ENCODE measurements at regions not wholly inside any gene's neighbourhood (a gene's known extent, or its start where the extent isn't known, plus 50 kb on each side); places are given as distances from the start of the nearest gene placed in this dataset.

- no peak overlapping the region for H3K4me3 ChIP-seq (ENCODE audit: low read depth, low read length)
- TF ChIP-seq, protein P1, sequence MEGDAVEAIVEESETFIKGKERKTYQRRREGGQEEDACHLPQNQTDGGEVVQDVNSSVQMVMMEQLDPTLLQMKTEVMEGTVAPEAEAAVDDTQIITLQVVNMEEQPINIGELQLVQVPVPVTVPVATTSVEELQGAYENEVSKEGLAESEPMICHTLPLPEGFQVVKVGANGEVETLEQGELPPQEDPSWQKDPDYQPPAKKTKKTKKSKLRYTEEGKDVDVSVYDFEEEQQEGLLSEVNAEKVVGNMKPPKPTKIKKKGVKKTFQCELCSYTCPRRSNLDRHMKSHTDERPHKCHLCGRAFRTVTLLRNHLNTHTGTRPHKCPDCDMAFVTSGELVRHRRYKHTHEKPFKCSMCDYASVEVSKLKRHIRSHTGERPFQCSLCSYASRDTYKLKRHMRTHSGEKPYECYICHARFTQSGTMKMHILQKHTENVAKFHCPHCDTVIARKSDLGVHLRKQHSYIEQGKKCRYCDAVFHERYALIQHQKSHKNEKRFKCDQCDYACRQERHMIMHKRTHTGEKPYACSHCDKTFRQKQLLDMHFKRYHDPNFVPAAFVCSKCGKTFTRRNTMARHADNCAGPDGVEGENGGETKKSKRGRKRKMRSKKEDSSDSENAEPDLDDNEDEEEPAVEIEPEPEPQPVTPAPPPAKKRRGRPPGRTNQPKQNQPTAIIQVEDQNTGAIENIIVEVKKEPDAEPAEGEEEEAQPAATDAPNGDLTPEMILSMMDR (IDR thresholded peaks at IDR 0.05; ENCODE audit: borderline replicate concordance, insufficient read depth, low read depth, low read length) = no peak
Measured at GRCh38 chr15:69689133-69689532, 236.5 kb downstream of the RPLP1 start.

GRCh38 chr15:69691307-69692015 lies 238.8 kb downstream of the RPLP1 start:
- no peak overlapping the region for H3K4me3 ChIP-seq (ENCODE audit: low read depth, low read length)
- TF ChIP-seq, protein P1 (IDR thresholded peaks at IDR 0.05; ENCODE audit: borderline replicate concordance, insufficient read depth, low read depth, low read length) = no peak

GRCh38 chr15:69692342-69692741 lies 239.7 kb downstream of the RPLP1 start:
- TF ChIP-seq, protein P1 (IDR thresholded peaks at IDR 0.05; ENCODE audit: borderline replicate concordance, insufficient read depth, low read depth, low read length) = no peak
- H3K4me3 ChIP-seq (ENCODE audit: low read depth, low read length) = no peak overlapping the region

DNA sequence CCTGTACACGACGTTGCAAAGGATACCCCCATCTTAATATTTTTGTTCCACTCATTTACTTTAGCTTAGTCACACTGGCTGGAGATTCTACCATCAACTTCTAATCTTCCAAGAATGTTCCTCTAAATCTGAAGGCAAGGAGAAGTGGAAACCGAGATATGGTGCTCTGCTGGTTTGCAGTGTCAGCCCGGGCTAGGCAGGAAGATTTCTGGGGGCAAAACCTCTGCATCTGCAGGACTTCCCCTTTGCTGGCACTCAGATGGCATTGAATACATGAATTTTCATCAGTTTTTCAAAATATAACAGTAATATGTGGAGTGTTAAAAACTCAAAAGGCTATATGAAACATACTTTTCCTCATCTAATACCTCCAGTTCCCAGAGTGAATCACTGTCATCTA lies 240.4 kb downstream of the RPLP1 start:
- H3K4me3 ChIP-seq (ENCODE audit: low read depth, low read length) = no peak overlapping the region
- TF ChIP-seq, protein P1 (IDR thresholded peaks at IDR 0.05; ENCODE audit: borderline replicate concordance, insufficient read depth, low read depth, low read length) = no peak

DNA sequence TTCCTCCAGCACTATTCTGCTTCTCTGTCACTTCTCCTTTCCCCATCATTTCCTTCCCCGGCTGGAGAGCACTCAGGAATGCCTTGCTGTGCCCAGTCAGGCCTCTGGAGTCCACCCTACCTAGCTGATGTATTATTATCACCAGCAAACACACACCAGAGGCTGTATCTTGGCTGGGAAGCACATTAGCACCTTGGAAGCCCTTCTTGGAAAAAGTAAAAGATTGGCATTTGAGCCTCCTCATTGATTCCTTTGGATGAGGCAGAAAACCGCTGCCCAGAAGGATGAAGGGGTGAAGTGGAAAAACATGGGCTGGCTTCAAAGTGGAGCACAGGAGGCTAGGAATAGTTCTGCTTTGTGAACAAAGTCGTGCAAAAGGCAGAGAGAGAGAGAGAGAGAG lies 244.3 kb downstream of the RPLP1 start:
- TF ChIP-seq, protein P1 (IDR thresholded peaks at IDR 0.05; ENCODE audit: borderline replicate concordance, insufficient read depth, low read depth, low read length) = no peak
- no peak overlapping the region for H3K4me3 ChIP-seq (ENCODE audit: low read depth, low read length)

GRCh38 chr15:69697916-69698315 lies 245.3 kb downstream of the RPLP1 start:
- TF ChIP-seq, protein P1 (IDR thresholded peaks at IDR 0.05; ENCODE audit: borderline replicate concordance, insufficient read depth, low read depth, low read length) = no peak
- no peak overlapping the region for H3K4me3 ChIP-seq (ENCODE audit: low read depth, low read length)

DNA sequence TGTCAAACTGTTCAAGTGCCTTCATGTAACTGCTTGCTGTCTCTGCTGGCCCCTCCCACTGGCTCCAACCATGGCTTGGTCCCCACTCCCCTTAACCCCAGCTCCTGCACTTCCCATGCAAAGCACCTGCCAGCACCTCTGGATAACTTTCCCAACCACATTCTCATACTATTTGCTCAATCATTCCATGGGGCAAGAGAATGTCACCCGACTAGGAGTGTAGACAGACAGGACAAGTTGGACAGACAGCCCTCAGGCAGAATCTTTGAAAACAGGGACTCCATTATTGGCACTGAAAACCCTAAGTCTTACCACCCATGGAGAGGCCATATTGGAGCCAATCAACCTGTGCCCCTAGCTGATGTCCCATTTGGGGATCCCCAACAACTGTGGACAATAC lies 246.5 kb downstream of the RPLP1 start:
- TF ChIP-seq, protein P1 (IDR thresholded peaks at IDR 0.05; ENCODE audit: borderline replicate concordance, insufficient read depth, low read depth, low read length) = no peak

More for the DNA sequence above, 246.5 kb downstream of the RPLP1 start:
- no peak overlapping the region for H3K4me3 ChIP-seq (ENCODE audit: low read depth, low read length)
